Tibial nerve (tissue), 4 donors: ENCODE measurements at regions not wholly inside any gene's neighbourhood (a gene's known extent, or its start where the extent isn't known, plus 50 kb on each side); places are given as distances from the start of the nearest gene placed in this dataset.
"Not testable (repeated sequence)": the region's sequence is repeated elsewhere in the genome, so short reads cannot be mapped to it uniquely, and the experiment has no call there.

Experiments used
- CTCF ChIP-seq, 5 experiments: fragments of 200-600 bp in 3 of 5; fragments of 450-650 bp in 2 of 5; sonication (generic) in 3 of 5; IDR thresholded peaks; one replicate each; pipeline ENCODE4 v1.5.1; 2016 to 2019; ENCODE audit warnings: antibody characterized with exemption in 5 of 5, mild to moderate bottlenecking in 3 of 5, moderate library complexity in 2 of 5
- EP300 ChIP-seq, 2 donors: sonication (generic); formaldehyde crosslinking; IDR thresholded peaks; one replicate each; pipeline ENCODE4 v1.6.1; 2017; ENCODE audit warnings: antibody characterized with exemption in 2 of 2, mild to moderate bottlenecking in 1 of 2
- POLR2A ChIP-seq, 2 donors: fragments of 450-650 bp; IDR thresholded peaks; one replicate each; pipeline ENCODE4 v1.6.1; 2017; ENCODE audit warnings: antibody characterized with exemption in 2 of 2, mild to moderate bottlenecking in 2 of 2, moderate library complexity in 2 of 2

GRCh38 chr21:9919446-9919845 lies 601.9 kb upstream of the TPTE start:
- TF ChIP-seq CTCF, EP300, POLR2A (IDR thresholded peaks at IDR 0.05): not testable (repeated sequence)
